Parathyroid adenoma (tissue), 2 donors: ENCODE measurements at regions not wholly inside any gene's neighbourhood (a gene's known extent, or its start where the extent isn't known, plus 50 kb on each side); places are given as distances from the start of the nearest gene placed in this dataset.

ENCODE experiments used
- H2AFZ ChIP-seq: fragments of 300-600 bp; sonication (generic); one replicate; pipeline ENCODE4 v1.7.0; 2017; ENCODE audit warnings: antibody characterized with exemption, mild to moderate bottlenecking
- H3K27ac ChIP-seq: fragments of 300-600 bp; sonication (generic); one replicate; pipeline ENCODE4 v1.7.0; 2017
- H3K27me3 ChIP-seq: fragments of 300-600 bp; sonication (generic); one replicate; pipeline ENCODE4 v1.7.0; 2017; ENCODE audit warnings: low read length; ENCODE audit not compliant: control insufficient read depth, insufficient read depth
- H3K36me3 ChIP-seq: fragments of 300-600 bp; sonication (generic); one replicate; pipeline ENCODE4 v1.7.0; 2017; ENCODE audit warnings: low read length; ENCODE audit not compliant: control insufficient read depth, insufficient read depth
- H3K4me1 ChIP-seq: fragments of 300-600 bp; sonication (generic); one replicate; pipeline ENCODE4 v1.7.0; 2017; ENCODE audit warnings: control low read depth
- H3K4me2 ChIP-seq: fragments of 300-600 bp; sonication (generic); one replicate; pipeline ENCODE4 v1.7.0; 2017; ENCODE audit warnings: low read length
- H3K4me3 ChIP-seq: fragments of 300-600 bp; sonication (generic); one replicate; pipeline ENCODE4 v1.7.0; 2017; ENCODE audit warnings: low read depth, low read length
- H3K79me2 ChIP-seq: fragments of 300-600 bp; sonication (generic); one replicate; pipeline ENCODE4 v1.7.0; 2017; ENCODE audit warnings: control low read depth
- H3K9ac ChIP-seq: fragments of 300-600 bp; sonication (generic); one replicate; pipeline ENCODE4 v1.7.0; 2017; ENCODE audit warnings: mild to moderate bottlenecking
- H3K9me3 ChIP-seq: fragments of 300-600 bp; sonication (generic); one replicate; pipeline ENCODE4 v1.7.0; 2017; ENCODE audit warnings: low read length; ENCODE audit not compliant: control insufficient read depth
- TF ChIP-seq, protein P1 (sequence below): fragments of 300-600 bp; sonication (generic); IDR thresholded peaks from one replicate; pipeline ENCODE4 v1.7.0; 2017; ENCODE audit warnings: antibody characterized with exemption, mild to moderate bottlenecking
- donor health status: primary hyperparathyroidism.

DNA sequence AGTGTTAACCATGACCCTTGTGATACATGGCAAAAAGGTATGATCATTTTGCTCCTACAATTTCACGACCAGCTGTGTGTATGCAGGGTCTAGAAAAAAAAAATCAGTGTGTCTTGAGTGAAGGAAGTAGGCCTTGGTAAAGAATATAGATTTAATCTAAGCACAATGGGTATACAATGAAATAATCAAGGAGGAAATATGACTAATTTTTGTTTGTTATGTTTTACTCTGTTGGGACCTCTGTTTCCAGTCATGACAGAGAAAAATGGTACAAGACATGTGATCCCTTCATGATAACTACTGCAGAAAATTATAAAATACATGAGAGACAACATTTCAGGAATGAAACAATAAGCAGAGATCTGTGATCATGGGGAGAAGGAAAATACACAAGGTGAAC lies 835.5 kb downstream of the PDHA2 start:
- H3K4me1 ChIP-seq, result no peaks in the 10 kb centered on the region
- no peak overlapping the region for H3K27ac ChIP-seq
- no peaks in the 10 kb centered on the region for H3K9me3 ChIP-seq
- no peaks in the 10 kb centered on the region for H3K27me3 ChIP-seq
- H3K79me2 ChIP-seq, result no peaks in the 10 kb centered on the region
- no peak overlapping the region for H3K4me2 ChIP-seq
- no peak overlapping the region for H2AFZ ChIP-seq
- TF ChIP-seq, protein P1, sequence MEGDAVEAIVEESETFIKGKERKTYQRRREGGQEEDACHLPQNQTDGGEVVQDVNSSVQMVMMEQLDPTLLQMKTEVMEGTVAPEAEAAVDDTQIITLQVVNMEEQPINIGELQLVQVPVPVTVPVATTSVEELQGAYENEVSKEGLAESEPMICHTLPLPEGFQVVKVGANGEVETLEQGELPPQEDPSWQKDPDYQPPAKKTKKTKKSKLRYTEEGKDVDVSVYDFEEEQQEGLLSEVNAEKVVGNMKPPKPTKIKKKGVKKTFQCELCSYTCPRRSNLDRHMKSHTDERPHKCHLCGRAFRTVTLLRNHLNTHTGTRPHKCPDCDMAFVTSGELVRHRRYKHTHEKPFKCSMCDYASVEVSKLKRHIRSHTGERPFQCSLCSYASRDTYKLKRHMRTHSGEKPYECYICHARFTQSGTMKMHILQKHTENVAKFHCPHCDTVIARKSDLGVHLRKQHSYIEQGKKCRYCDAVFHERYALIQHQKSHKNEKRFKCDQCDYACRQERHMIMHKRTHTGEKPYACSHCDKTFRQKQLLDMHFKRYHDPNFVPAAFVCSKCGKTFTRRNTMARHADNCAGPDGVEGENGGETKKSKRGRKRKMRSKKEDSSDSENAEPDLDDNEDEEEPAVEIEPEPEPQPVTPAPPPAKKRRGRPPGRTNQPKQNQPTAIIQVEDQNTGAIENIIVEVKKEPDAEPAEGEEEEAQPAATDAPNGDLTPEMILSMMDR, result no peak
- H3K36me3 ChIP-seq, result no peaks in the 10 kb centered on the region
- H3K4me3 ChIP-seq, result no peak overlapping the region
- H3K9ac ChIP-seq, result no peak overlapping the region

DNA sequence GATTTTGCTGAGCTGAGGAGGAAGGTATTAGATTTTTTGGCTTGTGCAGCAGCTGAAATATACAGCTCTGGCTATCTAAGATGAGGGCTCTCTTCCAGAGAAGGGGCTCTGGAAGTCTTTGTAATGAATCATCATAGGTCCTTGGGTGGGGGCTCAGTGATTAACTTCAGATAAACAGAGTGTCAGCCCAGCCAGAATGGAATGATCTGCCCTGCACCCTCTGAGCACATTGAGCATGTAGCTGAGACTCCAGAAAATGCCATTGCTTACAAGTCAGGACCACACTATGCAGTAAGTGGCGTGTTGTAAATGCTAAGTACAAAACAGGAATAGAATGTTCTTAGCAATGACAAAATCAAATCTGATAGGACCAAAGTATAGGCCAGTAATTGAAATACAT lies 836.0 kb downstream of the PDHA2 start:
- H3K9ac ChIP-seq, result no peak overlapping the region
- H3K4me1 ChIP-seq, result no peaks in the 10 kb centered on the region
- no peak overlapping the region for H3K4me2 ChIP-seq
- no peaks in the 10 kb centered on the region for H3K79me2 ChIP-seq
- TF ChIP-seq, protein P1, result no peak
- H3K4me3 ChIP-seq, result no peak overlapping the region
- H3K9me3 ChIP-seq, result no peaks in the 10 kb centered on the region
- H3K27me3 ChIP-seq, result no peaks in the 10 kb centered on the region
- H3K36me3 ChIP-seq, result no peaks in the 10 kb centered on the region
- H2AFZ ChIP-seq, result no peak overlapping the region
- no peak overlapping the region for H3K27ac ChIP-seq

DNA sequence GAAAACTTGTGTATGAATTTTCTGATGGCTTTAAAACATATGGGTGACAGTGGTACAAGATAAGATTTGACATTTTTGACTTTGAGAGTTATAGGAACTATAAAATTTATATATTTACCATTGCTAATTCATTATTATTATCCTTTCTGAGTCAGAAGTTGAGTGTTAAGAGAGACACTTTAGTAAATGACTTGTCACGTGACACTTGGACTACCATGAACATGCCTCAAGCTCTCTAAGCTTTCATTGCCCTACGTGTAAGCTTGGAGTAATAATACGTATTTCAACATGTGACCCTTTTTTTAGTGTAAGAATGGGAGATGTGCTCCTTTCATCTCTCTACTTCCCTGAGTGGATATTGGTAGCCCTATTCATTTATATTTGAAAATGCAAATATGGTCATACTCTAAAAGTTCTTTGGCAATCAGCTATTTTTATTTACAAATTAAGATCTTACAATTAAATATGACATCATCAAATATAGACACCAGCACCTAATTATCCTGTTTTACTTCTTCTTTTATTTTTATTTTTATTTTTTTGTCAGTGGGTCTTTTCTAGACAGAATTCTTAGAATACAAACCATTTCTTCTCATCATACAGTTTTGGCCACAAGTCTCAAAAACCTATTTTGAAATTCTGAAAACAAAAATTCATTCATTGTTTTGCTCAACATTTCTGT lies 837.0 kb downstream of the PDHA2 start:
- H3K9ac ChIP-seq, result no peak overlapping the region
- no peak overlapping the region for H3K4me2 ChIP-seq
- H3K4me3 ChIP-seq, result no peak overlapping the region
- H3K36me3 ChIP-seq, result no peaks in the 10 kb centered on the region
- H3K9me3 ChIP-seq, result no peaks in the 10 kb centered on the region
- no peaks in the 10 kb centered on the region for H3K4me1 ChIP-seq
- no peak overlapping the region for H3K27ac ChIP-seq
- no peaks in the 10 kb centered on the region for H3K79me2 ChIP-seq
- no peaks in the 10 kb centered on the region for H3K27me3 ChIP-seq
- TF ChIP-seq, protein P1, result no peak
- H2AFZ ChIP-seq, result no peak overlapping the region

DNA sequence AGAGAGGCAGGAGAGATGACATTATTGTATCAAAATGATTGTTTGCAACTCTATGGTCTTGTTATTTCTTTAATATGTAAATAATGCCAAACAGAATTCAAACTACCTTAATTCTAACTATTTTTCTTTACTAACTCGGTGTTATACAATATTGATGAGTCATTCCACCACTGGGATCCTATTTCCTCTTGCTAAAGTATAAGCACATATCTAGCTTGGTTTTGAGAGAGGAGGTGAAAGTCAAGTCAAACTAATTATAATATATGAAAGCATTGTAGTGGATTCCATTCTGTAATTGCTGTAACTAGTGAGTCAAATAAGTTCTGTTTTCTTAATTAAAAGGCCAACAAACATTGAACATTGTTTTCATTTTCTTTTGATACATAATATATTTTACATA lies 837.6 kb downstream of the PDHA2 start:
- Histone ChIP-seq H3K9ac (no peak overlapping the region), H3K4me1 (no peaks in the 10 kb centered on the region), H3K4me3 (no peak overlapping the region), H3K27ac (no peak overlapping the region), H3K79me2 (no peaks in the 10 kb centered on the region), H3K36me3 (no peaks in the 10 kb centered on the region), H3K4me2 (no peak overlapping the region), H3K27me3 (no peaks in the 10 kb centered on the region), H2AFZ (no peak overlapping the region), H3K9me3 (no peaks in the 10 kb centered on the region)
- TF ChIP-seq, protein P1, result no peak

DNA sequence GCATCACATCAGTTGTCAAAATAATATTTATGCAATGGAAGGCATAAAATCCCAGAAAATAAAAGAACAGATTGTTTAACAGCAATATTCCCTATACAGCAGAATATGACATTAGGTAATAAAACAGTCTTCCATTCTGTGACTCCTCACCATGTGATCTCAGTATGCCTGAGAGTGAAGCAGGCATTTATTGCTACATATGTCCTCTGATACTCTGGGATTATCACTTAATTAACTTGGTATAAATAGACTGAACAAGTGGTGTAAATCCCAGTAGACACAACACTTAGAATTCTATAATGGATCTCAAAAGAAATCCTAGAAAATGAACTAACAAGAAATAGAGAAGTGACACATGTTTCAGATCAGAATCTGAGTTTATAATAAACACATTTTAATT lies 841.3 kb downstream of the PDHA2 start:
- Histone ChIP-seq H3K4me3 (no peak overlapping the region), H3K9ac (no peak overlapping the region)
- TF ChIP-seq, protein P1, result no peak

More for the DNA sequence above, 841.3 kb downstream of the PDHA2 start:
- H2AFZ ChIP-seq, result no peak overlapping the region
- H3K4me1 ChIP-seq, result no peaks in the 10 kb centered on the region
- H3K79me2 ChIP-seq, result no peaks in the 10 kb centered on the region
- H3K27ac ChIP-seq, result no peak overlapping the region
- no peaks in the 10 kb centered on the region for H3K36me3 ChIP-seq
- no peak overlapping the region for H3K4me2 ChIP-seq
- no peaks in the 10 kb centered on the region for H3K9me3 ChIP-seq
- H3K27me3 ChIP-seq, result no peaks in the 10 kb centered on the region
